GM12892 (cell line): ENCODE measurements at regions not wholly inside any gene's neighbourhood (a gene's known extent, or its start where the extent isn't known, plus 50 kb on each side); places are given as distances from the start of the nearest gene placed in this dataset.

Source experiments
- POLR2A ChIP-seq: IDR thresholded peaks from 2 replicates; pipeline ENCODE4 v1.6.1; 2011; ENCODE audit warnings: low read depth, low read length, control low read depth
- POLR2AphosphoS5 ChIP-seq: IDR thresholded peaks from 2 replicates; pipeline ENCODE4 v1.6.1; 2011; ENCODE audit warnings: low read depth, low read length, control low read depth
- TAF1 ChIP-seq: IDR thresholded peaks from 2 replicates; pipeline ENCODE4 v1.6.1; 2011; ENCODE audit warnings: low read depth, mild to moderate bottlenecking, control low read depth, low read length, borderline replicate concordance

- no peak for TF ChIP-seq POLR2AphosphoS5
- no peak for TF ChIP-seq POLR2A
- TF ChIP-seq TAF1 = no peak
These were observed 265.0 kb downstream of the TAFA4 start for GRCh38 chr3:68667346-68667745.
